BLaER1 (cell line): ENCODE measurements at regions not wholly inside any gene's neighbourhood (a gene's known extent, or its start where the extent isn't known, plus 50 kb on each side); places are given as distances from the start of the nearest gene placed in this dataset.

ENCODE experiments used
- H3K27ac ChIP-seq: shearing (Covaris generic); formaldehyde crosslinking; 2 replicates; pipeline ENCODE4 v1.8.1; 2022
- H3K27me3 ChIP-seq: shearing (Covaris generic); formaldehyde crosslinking; 2 replicates; pipeline ENCODE4 v1.8.1; 2022
- H3K36me3 ChIP-seq: shearing (Covaris generic); formaldehyde crosslinking; 2 replicates; pipeline ENCODE4 v1.8.1; 2022
- H3K4me1 ChIP-seq: shearing (Covaris generic); formaldehyde crosslinking; 2 replicates; pipeline ENCODE4 v1.8.1; 2022
- H3K4me2 ChIP-seq: shearing (Covaris generic); formaldehyde crosslinking; 2 replicates; pipeline ENCODE4 v1.8.1; 2022
- H3K4me3 ChIP-seq: shearing (Covaris generic); formaldehyde crosslinking; 2 replicates; pipeline ENCODE4 v1.8.1; 2022
- H3K9ac ChIP-seq: shearing (Covaris generic); formaldehyde crosslinking; 2 replicates; pipeline ENCODE4 v1.8.1; 2022
- H3K9me3 ChIP-seq: shearing (Covaris generic); formaldehyde crosslinking; 2 replicates; pipeline ENCODE4 v1.8.1; 2022
- H4K20me1 ChIP-seq: shearing (Covaris generic); formaldehyde crosslinking; 2 replicates; pipeline ENCODE4 v1.8.1; 2022
- Cebpa-rat ChIP-seq: shearing (Covaris generic); IDR thresholded peaks from 2 replicates; pipeline ENCODE4 v1.8.1; 2022

DNA sequence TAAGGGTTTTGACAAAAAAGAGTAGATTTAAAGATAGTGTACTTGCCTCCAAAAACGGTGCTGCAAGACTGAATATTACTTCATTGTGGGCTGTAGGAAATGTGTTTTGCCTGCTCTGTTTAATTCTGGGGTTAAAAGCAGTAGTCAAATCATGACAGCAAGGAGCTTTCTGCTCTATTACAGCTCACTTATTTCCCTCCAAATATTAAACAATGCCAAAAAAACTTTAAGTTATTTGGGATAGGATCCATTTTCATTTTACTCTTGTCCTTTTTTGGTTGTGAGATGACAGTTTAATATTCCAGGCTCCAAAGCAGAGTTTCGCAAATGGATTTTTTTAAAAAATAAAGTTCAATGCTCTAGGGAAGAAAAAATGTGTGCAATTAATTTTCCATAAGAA, 340.4 kb upstream of the RGMB start:
- no peaks in the 10 kb centered on the region for H4K20me1 ChIP-seq
- H3K4me1 ChIP-seq, result peaks cover 12% of the 10 kb centered on the region
- no peaks in the 10 kb centered on the region for H3K36me3 ChIP-seq
- H3K9ac ChIP-seq, result no peak overlapping the region
- H3K4me2 ChIP-seq, result no peak overlapping the region
- H3K27me3 ChIP-seq, result no peaks in the 10 kb centered on the region
- no peak for TF ChIP-seq Cebpa-rat
- H3K27ac ChIP-seq, result no peak overlapping the region
- H3K4me3 ChIP-seq, result no peak overlapping the region
- peaks cover 20% of the 10 kb centered on the region; the same call in 1 of the 2 replicates for H3K9me3 ChIP-seq

DNA sequence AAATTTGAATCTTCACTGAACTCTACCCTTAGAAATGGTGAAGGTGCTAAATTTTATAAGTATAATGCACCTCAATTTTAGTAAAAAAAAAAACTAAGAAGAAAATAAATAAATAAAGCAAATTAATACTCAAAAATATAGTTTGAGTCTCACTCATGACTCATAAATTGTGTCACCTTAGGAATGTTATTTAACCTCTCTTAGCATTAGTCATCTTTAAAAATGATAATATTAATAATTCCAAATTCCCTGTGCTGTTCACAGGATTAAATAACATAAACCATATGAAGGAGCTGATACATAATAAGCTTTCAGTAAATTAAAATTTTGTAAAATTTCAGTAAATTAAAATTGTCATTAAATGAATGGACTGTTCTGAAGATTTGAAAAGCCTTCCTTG, 339.8 kb upstream of the RGMB start:
- H3K27me3 ChIP-seq, result no peaks in the 10 kb centered on the region
- no peaks in the 10 kb centered on the region for H3K36me3 ChIP-seq
- no peak overlapping the region for H3K9ac ChIP-seq
- H4K20me1 ChIP-seq, result no peaks in the 10 kb centered on the region
- H3K4me1 ChIP-seq, result peaks cover 5% of the 10 kb centered on the region
- no peak overlapping the region for H3K27ac ChIP-seq
- peaks cover 20% of the 10 kb centered on the region; the same call in 1 of the 2 replicates for H3K9me3 ChIP-seq
- no peak for TF ChIP-seq Cebpa-rat
- H3K4me3 ChIP-seq, result no peak overlapping the region
- H3K4me2 ChIP-seq, result no peak overlapping the region

DNA sequence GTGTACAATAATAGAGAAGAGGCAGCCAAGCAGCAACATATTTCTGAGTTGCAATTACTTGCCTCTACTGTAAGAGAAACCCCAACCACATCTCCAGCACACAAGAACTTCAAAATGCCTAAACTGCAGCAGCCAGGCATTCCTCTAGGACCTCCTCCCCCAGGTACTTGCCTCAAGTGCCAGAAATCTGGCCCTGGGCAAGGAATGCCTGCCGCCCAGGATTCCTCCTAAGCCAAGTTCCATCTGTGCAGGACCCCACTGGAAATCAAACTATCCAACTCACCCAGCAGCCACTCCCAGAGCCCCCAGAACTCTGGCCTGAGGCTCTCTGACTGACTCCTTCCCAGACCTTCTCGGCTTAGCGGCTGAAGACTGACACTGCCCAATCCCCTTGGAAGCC, 336.8 kb upstream of the RGMB start:
- Histone ChIP-seq H3K36me3 (no peaks in the 10 kb centered on the region), H3K9ac (no peak overlapping the region), H3K9me3 (peaks cover 39% of the 10 kb centered on the region), H4K20me1 (no peaks in the 10 kb centered on the region), H3K27me3 (no peaks in the 10 kb centered on the region), H3K4me3 (no peak overlapping the region), H3K4me1 (no peaks in the 10 kb centered on the region), H3K27ac (no peak overlapping the region), H3K4me2 (no peak overlapping the region)
- no peak for TF ChIP-seq Cebpa-rat

DNA sequence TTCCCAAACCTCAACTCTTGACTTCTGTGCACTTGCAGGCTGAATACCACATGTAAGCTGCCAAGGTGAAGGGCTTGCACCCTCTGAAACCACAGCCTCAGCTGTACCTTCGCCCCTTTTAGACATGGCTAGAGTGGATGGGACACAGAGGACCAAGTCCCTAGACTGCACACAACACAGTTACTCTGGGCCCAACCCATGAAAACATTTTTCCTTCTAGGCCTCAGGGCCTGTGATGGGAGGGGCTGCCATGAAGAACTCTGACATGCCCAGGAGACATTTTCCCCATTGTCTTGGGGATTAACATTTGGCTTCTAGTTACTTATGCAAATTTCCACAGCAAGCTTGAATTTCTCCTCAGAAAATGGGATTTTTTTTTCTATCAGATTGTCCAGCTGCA, 331.0 kb upstream of the RGMB start:
- H3K27ac ChIP-seq, result no peak overlapping the region

DNA sequence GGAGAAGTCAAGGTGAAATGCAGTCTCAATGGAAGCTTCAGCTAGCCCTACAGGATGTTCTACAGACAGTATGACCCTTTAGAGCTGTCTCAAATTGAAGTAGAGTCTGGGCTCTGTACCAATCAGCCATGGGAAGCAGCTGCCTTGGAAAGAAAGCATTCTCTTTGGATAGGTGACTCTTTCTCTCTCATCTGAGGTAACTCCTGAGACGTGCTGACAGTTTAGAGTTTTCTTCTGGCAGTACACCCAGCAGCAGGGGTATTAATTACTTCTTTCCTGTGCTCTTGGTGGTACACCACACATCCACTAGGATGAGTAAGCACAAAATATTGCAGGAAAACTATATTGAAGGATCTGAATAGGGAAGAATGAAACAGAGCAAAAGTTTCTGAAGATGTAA, 329.6 kb upstream of the RGMB start:
- Histone ChIP-seq H3K9ac (no peak overlapping the region), H3K4me2 (no peak overlapping the region), H3K4me1 (no peaks in the 10 kb centered on the region), H3K9me3 (peaks cover 43% of the 10 kb centered on the region), H3K4me3 (no peak overlapping the region), H3K36me3 (no peaks in the 10 kb centered on the region), H3K27ac (no peak overlapping the region), H3K27me3 (no peaks in the 10 kb centered on the region), H4K20me1 (no peaks in the 10 kb centered on the region)
- TF ChIP-seq Cebpa-rat, result no peak

More for the DNA sequence above, 331.0 kb upstream of the RGMB start:
- Histone ChIP-seq H3K36me3 (no peaks in the 10 kb centered on the region), H3K9ac (no peak overlapping the region), H3K27me3 (no peaks in the 10 kb centered on the region), H3K4me1 (no peaks in the 10 kb centered on the region), H3K4me3 (no peak overlapping the region), H3K4me2 (no peak overlapping the region), H4K20me1 (no peaks in the 10 kb centered on the region), H3K9me3 (peaks cover 43% of the 10 kb centered on the region)
- no peak for TF ChIP-seq Cebpa-rat

DNA sequence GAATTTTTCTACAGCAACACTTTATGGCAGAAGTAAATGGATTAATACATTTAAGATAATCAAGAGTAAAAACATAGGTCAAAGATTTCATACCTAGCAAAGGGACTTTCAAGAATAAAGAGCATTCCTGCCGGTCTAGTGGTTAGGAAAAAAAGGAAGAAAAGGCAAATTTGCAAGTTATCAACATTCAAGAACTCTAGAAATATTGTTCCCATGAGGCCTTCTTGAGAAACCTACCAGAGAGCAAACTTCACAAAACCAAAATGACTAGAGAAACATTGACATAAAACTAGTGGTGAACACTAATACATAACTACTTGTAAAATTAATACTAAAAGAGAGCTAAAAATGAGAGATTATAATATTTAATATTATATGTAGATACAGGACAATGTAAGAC, 320.2 kb upstream of the RGMB start:
- Histone ChIP-seq H3K4me1 (no peaks in the 10 kb centered on the region), H3K9ac (no peak overlapping the region), H3K4me3 (no peak overlapping the region), H3K4me2 (no peak overlapping the region), H4K20me1 (no peaks in the 10 kb centered on the region), H3K9me3 (no peaks in the 10 kb centered on the region; the same call in 1 of the 2 replicates), H3K27me3 (no peaks in the 10 kb centered on the region), H3K27ac (no peak overlapping the region), H3K36me3 (no peaks in the 10 kb centered on the region)
- TF ChIP-seq Cebpa-rat, result no peak

DNA sequence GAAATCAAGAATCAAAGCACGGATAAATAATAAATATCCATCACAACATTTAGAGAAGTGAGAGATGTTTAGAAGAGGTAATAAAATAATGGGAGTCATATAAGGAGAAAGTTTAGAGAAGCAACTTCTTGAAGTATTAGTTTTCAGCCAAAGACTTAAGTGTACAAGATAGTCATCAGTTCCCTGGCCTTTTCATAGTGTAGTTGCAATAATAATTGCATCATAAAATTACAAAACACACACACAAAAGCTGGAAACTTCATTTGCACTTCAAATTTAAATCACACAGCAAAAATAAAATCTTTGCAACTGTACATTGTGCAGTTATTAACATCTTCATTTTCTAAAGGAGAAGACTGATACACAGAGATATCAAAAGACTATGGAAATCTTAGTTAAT, 319.1 kb upstream of the RGMB start:
- TF ChIP-seq Cebpa-rat, result no peak
- no peak overlapping the region for H3K4me2 ChIP-seq
- no peak overlapping the region for H3K27ac ChIP-seq
- H3K36me3 ChIP-seq, result no peaks in the 10 kb centered on the region
- H3K9ac ChIP-seq, result no peak overlapping the region
- no peaks in the 10 kb centered on the region for H3K4me1 ChIP-seq
- no peaks in the 10 kb centered on the region for H3K27me3 ChIP-seq
- H4K20me1 ChIP-seq, result no peaks in the 10 kb centered on the region
- H3K4me3 ChIP-seq, result no peak overlapping the region
- no peaks in the 10 kb centered on the region for H3K9me3 ChIP-seq

DNA sequence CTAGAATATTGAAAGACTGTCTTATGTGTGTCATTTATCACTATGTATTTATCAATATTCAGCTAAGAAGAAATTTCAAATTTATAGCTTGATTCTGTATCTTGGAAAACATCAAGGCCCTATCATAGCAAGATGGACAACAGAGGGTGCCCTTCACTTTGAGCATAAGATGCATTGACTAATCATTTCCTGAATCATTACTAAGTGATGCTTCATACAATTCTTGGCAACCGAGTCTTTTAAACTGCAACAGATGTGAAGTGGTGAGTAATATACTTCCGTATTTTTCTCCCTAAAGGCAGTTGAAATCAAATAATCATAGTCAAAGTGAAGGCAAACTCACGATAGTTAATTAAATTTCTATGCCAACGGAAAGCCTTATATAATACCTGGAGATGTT, 318.6 kb upstream of the RGMB start:
- no peak overlapping the region for H3K4me2 ChIP-seq
- no peak overlapping the region for H3K9ac ChIP-seq
- no peak overlapping the region for H3K27ac ChIP-seq

DNA sequence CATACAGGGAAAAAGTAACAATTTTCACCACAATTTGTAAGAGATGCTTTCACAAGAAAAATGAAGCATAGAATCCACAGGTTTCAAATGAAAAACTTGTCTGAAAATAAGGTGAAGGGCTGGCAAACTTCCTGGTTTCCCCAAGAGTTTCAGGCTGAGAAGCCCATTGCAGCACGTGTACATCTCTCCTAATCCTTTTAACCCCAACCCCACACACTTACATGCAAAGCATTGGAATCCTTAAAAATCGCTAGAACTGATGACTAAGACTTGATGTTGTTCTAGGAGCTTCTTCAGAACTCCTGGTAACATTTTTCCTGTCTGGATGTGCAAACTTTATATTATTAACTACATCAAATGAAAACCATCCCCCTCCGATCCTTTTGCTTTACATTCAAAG, 317.8 kb upstream of the RGMB start:
- Histone ChIP-seq H4K20me1 (no peaks in the 10 kb centered on the region), H3K4me3 (no peak overlapping the region), H3K9ac (no peak overlapping the region), H3K36me3 (no peaks in the 10 kb centered on the region), H3K4me2 (no peak overlapping the region), H3K9me3 (no peaks in the 10 kb centered on the region), H3K27ac (no peak overlapping the region), H3K4me1 (no peaks in the 10 kb centered on the region), H3K27me3 (no peaks in the 10 kb centered on the region)
- TF ChIP-seq Cebpa-rat, result no peak

More for the DNA sequence above, 318.6 kb upstream of the RGMB start:
- Histone ChIP-seq H3K4me1 (no peaks in the 10 kb centered on the region), H4K20me1 (no peaks in the 10 kb centered on the region), H3K36me3 (no peaks in the 10 kb centered on the region), H3K4me3 (no peak overlapping the region), H3K27me3 (no peaks in the 10 kb centered on the region), H3K9me3 (no peaks in the 10 kb centered on the region)
- no peak for TF ChIP-seq Cebpa-rat

DNA sequence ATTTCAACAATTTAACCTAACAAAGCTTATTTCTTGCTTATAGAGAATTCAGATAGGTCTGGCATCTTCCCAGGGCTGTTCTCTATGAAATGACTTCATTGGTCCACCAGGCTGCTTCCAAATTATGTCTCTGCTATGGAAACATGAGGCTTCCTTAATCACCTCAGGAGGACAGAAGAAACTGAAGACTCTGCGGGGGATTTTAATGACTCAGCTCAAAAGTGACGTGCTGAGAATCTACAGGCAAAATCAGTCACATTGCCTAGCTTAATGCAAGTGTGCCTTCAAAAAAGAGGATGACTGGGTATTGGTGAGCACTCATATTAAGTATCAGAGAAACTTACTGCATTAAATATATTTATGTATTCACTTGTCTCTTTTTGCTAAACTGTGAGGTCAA, 315.5 kb upstream of the RGMB start:
- H4K20me1 ChIP-seq, result no peaks in the 10 kb centered on the region
- H3K4me2 ChIP-seq, result no peak overlapping the region
- no peak overlapping the region for H3K27ac ChIP-seq
- no peaks in the 10 kb centered on the region for H3K9me3 ChIP-seq
- no peaks in the 10 kb centered on the region for H3K36me3 ChIP-seq
- no peak for TF ChIP-seq Cebpa-rat
- H3K9ac ChIP-seq, result no peak overlapping the region
- no peak overlapping the region for H3K4me3 ChIP-seq
- no peaks in the 10 kb centered on the region for H3K27me3 ChIP-seq
- H3K4me1 ChIP-seq, result no peaks in the 10 kb centered on the region

DNA sequence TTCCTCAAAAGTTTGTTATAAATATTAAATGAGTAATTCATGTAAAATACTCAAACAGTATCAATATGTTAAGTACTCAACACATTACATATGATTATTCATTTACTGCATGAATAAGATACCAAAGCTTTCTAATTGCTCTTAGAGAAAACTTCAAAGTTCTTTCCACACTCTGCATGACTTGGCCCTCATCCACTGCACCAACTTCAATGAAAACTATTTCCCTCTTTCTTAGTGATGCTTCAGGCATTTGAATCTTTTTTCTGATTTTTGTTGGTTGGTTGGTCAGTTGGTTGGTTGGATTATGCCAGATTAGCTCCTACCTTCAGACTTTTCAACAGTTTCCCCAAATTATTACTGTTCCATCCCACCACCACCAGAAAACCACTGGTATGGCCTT, 314.7 kb upstream of the RGMB start:
- Histone ChIP-seq H3K27ac (no peak overlapping the region), H3K9ac (no peak overlapping the region), H3K27me3 (no peaks in the 10 kb centered on the region), H3K4me1 (peaks cover 6% of the 10 kb centered on the region), H3K4me3 (no peak overlapping the region), H3K36me3 (no peaks in the 10 kb centered on the region), H4K20me1 (no peaks in the 10 kb centered on the region), H3K9me3 (no peaks in the 10 kb centered on the region; the same call in 1 of the 2 replicates), H3K4me2 (no peak overlapping the region)
- no peak for TF ChIP-seq Cebpa-rat
